Kidney tubule cell (primary cell): ENCODE measurements at regions not wholly inside any gene's neighbourhood (a gene's known extent, or its start where the extent isn't known, plus 50 kb on each side); places are given as distances from the start of the nearest gene placed in this dataset.

Experiments used
- DNase-seq: peaks from one replicate; pipeline ENCODE4 v3.0.0-alpha.2; 2018; ENCODE audit warnings: low spot score

GRCh38 chr6:99219788-99220187 lies 129.7 kb downstream of the FAXC start:
- DNase-seq: peak; percentile 60

GRCh38 chr6:99216959-99217358 lies 132.5 kb downstream of the FAXC start:
- DNase-seq: no peak

GRCh38 chr6:99195986-99196655 lies 153.4 kb downstream of the FAXC start:
- DNase-seq: peak; percentile 73

- no peak for DNase-seq
Measured at GRCh38 chr6:99192561-99192960, 156.9 kb downstream of the FAXC start.

- DNase-seq: no peak
Measured at GRCh38 chr6:99189823-99190721, 159.4 kb downstream of the FAXC start.

- peak; percentile 50 for DNase-seq
Measured at GRCh38 chr6:99187429-99187828, 162.0 kb downstream of the FAXC start.

GRCh38 chr6:99186417-99186816 lies 163.1 kb downstream of the FAXC start:
- no peak for DNase-seq

- DNase-seq: no peak
Measured at GRCh38 chr6:99185525-99185924, 163.9 kb downstream of the FAXC start.

- DNase-seq: no peak
Measured at GRCh38 chr6:99184696-99185095, 164.8 kb downstream of the FAXC start.

- no peak for DNase-seq
Measured at GRCh38 chr6:99183066-99183465, 166.4 kb downstream of the FAXC start.

- DNase-seq: no peak
Measured at GRCh38 chr6:99181174-99181573, 168.3 kb downstream of the FAXC start.

GRCh38 chr6:99178168-99178567 lies 171.3 kb downstream of the FAXC start:
- peak; percentile 52 for DNase-seq

GRCh38 chr6:99177736-99178135 lies 171.7 kb downstream of the FAXC start:
- no peak for DNase-seq

- DNase-seq: no peak
Measured at GRCh38 chr6:99165838-99166237, 183.6 kb downstream of the FAXC start.

- no peak for DNase-seq
Measured at GRCh38 chr6:99152347-99152643, 197.2 kb downstream of the FAXC start.

GRCh38 chr6:99151634-99152346 lies 197.7 kb downstream of the FAXC start:
- peak; percentile 65 for DNase-seq

GRCh38 chr6:99148761-99149160 lies 200.7 kb downstream of the FAXC start:
- DNase-seq: no peak

GRCh38 chr6:99148111-99148510 lies 200.4 kb upstream of the FBXL4 start:
- DNase-seq: no peak

GRCh38 chr6:99147206-99147605 lies 199.5 kb upstream of the FBXL4 start:
- DNase-seq: no peak

- no peak for DNase-seq
Measured at GRCh38 chr6:99146711-99147110, 199.0 kb upstream of the FBXL4 start.

- DNase-seq: no peak
Measured at GRCh38 chr6:99145738-99146137, 198.0 kb upstream of the FBXL4 start.

- no peak for DNase-seq
Measured at GRCh38 chr6:99143108-99143861, 195.5 kb upstream of the FBXL4 start.
